H1 (cell line): ENCODE measurements at regions not wholly inside any gene's neighbourhood (a gene's known extent, or its start where the extent isn't known, plus 50 kb on each side); places are given as distances from the start of the nearest gene placed in this dataset.

Experiments used
- CBX5 ChIP-seq: fragments of 300-800, 300-1000 bp; sonication (generic); IDR thresholded peaks from 2 replicates; pipeline ENCODE4 v1.7.1; 2016; ENCODE audit warnings: antibody characterized with exemption, low read length, low read depth
- CHD1 ChIP-seq: IDR thresholded peaks from 2 replicates; pipeline ENCODE4 v1.6.1; 2012; ENCODE audit warnings: low read depth, low read length, improper control_type of control experiment
- HDAC2 ChIP-seq, 2 experiments: fragments of 300-600 bp in 1 of 2; sonication (generic) in 1 of 2; IDR thresholded peaks; 2 replicates each; pipeline ENCODE4 v1.6.1; 2011 to 2012; ENCODE audit warnings: low read depth in 2 of 2, low read length in 2 of 2, mild to moderate bottlenecking in 2 of 2, moderate library complexity in 2 of 2, borderline replicate concordance in 1 of 2, inconsistent platforms in 1 of 2
- MAX ChIP-seq: IDR thresholded peaks from 2 replicates; pipeline ENCODE4 v1.6.1; 2012; ENCODE audit warnings: inconsistent platforms
- SIX5 ChIP-seq: IDR thresholded peaks from 2 replicates; pipeline ENCODE4 v1.6.1; 2011; ENCODE audit warnings: mild to moderate bottlenecking, low read depth, low read length
- SUZ12 ChIP-seq: fragments of 200-600 bp; sonication (generic); IDR thresholded peaks from 2 replicates; pipeline ENCODE4 v1.6.1; 2012; ENCODE audit warnings: mild to moderate bottlenecking, inconsistent platforms, low read length, moderate library complexity, mixed read lengths
- ZNF274 ChIP-seq: IDR thresholded peaks from 2 replicates; pipeline ENCODE4 v1.7.0; 2012; ENCODE audit warnings: low read length, borderline replicate concordance; ENCODE audit errors: extremely low read depth

DNA sequence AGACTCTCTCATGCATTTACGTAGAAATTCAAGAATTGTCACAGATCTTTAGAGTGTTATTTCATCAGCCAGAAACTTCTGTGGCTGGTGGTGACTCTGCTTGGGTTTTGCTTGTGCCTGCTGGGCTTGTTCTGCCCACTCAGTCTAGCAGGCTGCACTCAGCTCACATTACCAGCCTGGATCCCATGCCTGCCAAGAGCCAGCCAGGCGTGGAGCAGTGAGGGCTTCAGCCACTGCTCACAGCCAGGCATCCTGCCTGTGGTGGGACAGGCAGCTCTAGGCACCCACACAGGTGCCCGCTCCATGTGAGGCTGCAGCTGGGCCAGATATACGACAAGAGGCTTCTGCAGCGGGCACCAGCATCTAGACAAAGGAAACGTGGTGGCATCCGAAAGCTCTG is 1213.3 kb upstream of the RAG2 start (continued):
- TF ChIP-seq HDAC2 (IDR thresholded peaks at IDR 0.05; ENCODE audit: borderline replicate concordance in 1 of 2, low read depth in 2 of 2, low read length in 2 of 2) (no peak), CBX5 (no peak), SUZ12 (no peak), ZNF274 (no peak), SIX5 (no peak), CHD1 (no peak), MAX (no peak)
